HepG2 (cell line): ENCODE measurements at regions not wholly inside any gene's neighbourhood (a gene's known extent, or its start where the extent isn't known, plus 50 kb on each side); places are given as distances from the start of the nearest gene placed in this dataset.
A peak's percentile ranks its signal among the peaks of the same experiment; 100 is the strongest.

Source experiments
- ATAC-seq: fragments of 200-7000 bp; cut with Tn5 transposase; 3 replicates; pipeline ENCODE4 v1.9.1; 2020; ENCODE audit warnings: mild to moderate bottlenecking, moderate library complexity
- BruUV-seq: library from RNA; stranded (reverse); fragments of 400-500 nt; replicated peaks from 2 replicates; lab custom pipeline; 2021; lab: Mats Ljungman, UMichigan
- CTCF ChIA-PET: fragments of 300-600 bp; formaldehyde crosslinking; extraction: SDS; loops from one replicate; lab custom pipeline; 2021; ENCODE audit warnings: low total read pairs, inconsistent platforms, low intra/inter-chr PET ratio; lab: Yijun Ruan, JAX
- POLR2A ChIA-PET: fragments of 350-600 bp; sonication (Branson Sonifier 250); formaldehyde crosslinking; loops from one replicate; lab custom pipeline; 2020; ENCODE audit warnings: antibody characterized with exemption, inconsistent platforms; lab: Yijun Ruan, JAX
- DNase-seq: peaks from one replicate; pipeline ENCODE4 v3.0.0-alpha.2; 2015; ENCODE audit warnings: low spot score
- FAIRE-seq: peaks from 3 replicates; lab custom pipeline; 2011; peaks lifted over from hg19 to GRCh38; lab: Jason Lieb, UNC
- H2AFZ ChIP-seq: one replicate; pipeline ENCODE4 v1.6.1; 2011; ENCODE audit warnings: low read length, inconsistent platforms
- H3K27ac ChIP-seq: fragments of 300-600 bp; 3 replicates; pipeline ENCODE4 v1.8.0; 2011; ENCODE audit warnings: mixed run types, mild to moderate bottlenecking, mixed read lengths, low read length, inconsistent platforms; ENCODE audit not compliant: insufficient read depth; ENCODE audit errors: extremely low read length
- H3K27me3 ChIP-seq, 2 experiments: fragments of 200-600 bp in 1 of 2; 2 replicates in 1 of 2; 3 replicates in 1 of 2; pipeline versions ENCODE4 v1.6.0 to v1.8.0; 2011; ENCODE audit warnings: low read length in 2 of 2, mild to moderate bottlenecking in 2 of 2, moderate library complexity in 2 of 2, inconsistent platforms in 1 of 2; ENCODE audit not compliant: insufficient read depth in 2 of 2, control insufficient read depth in 1 of 2
- H3K36me3 ChIP-seq, 2 experiments: fragments of 200-600 bp in 1 of 2; replicated peaks in 1 of 2; 2 replicates in 1 of 2; 3 replicates in 1 of 2; pipeline versions ENCODE4 v1.5.1 to v1.8.0; 2011; ENCODE audit warnings: low read length in 2 of 2, inconsistent platforms in 1 of 2; ENCODE audit not compliant: insufficient read depth in 2 of 2, control insufficient read depth in 1 of 2
- H3K4me1 ChIP-seq: 2 replicates; pipeline ENCODE4 v1.5.1; 2012; ENCODE audit warnings: low read length, inconsistent platforms; ENCODE audit not compliant: insufficient read depth
- H3K4me2 ChIP-seq: 2 replicates; pipeline ENCODE4 v1.6.0; 2011; ENCODE audit warnings: low read depth, low read length, inconsistent platforms
- H3K4me3 ChIP-seq, 3 experiments: fragments of 200-600 bp in 1 of 3; sonication (generic), shearing (Covaris generic) in 1 of 3; replicated peaks in 1 of 3; 2 replicates each; pipeline ENCODE4 v1.5.1; 2011 to 2016; ENCODE audit warnings: low read length in 3 of 3, inconsistent platforms in 2 of 3, low read depth in 2 of 3, mild to moderate bottlenecking in 2 of 3, control low read depth in 1 of 3, mixed read lengths in 1 of 3; ENCODE audit not compliant: insufficient read depth in 1 of 3
- H3K79me2 ChIP-seq: one replicate; pipeline ENCODE4 v1.6.1; 2011; ENCODE audit warnings: low read length, inconsistent platforms; ENCODE audit not compliant: insufficient read depth
- H3K9ac ChIP-seq: 2 replicates; pipeline ENCODE4 v1.6.0; 2011; ENCODE audit warnings: mild to moderate bottlenecking, low read depth, low read length, inconsistent platforms; ENCODE audit not compliant: insufficient read depth
- H3K9me3 ChIP-seq: 2 replicates; pipeline ENCODE4 v1.5.1; 2012; ENCODE audit warnings: mild to moderate bottlenecking, low read length
- H4K20me1 ChIP-seq: 2 replicates; pipeline ENCODE4 v1.6.0; 2011; ENCODE audit warnings: inconsistent platforms, mild to moderate bottlenecking, low read length, moderate library complexity; ENCODE audit not compliant: insufficient read depth
- EP300 ChIP-seq, 3 experiments: sonication (generic) in 1 of 3; formaldehyde crosslinking in 1 of 3; IDR thresholded peaks; 2 replicates each; pipeline versions ENCODE4 v1.5.1 to v1.6.1; 2011 to 2020; ENCODE audit warnings: low read depth in 2 of 3, low read length in 2 of 3, borderline replicate concordance in 1 of 3, improper control_type of control experiment in 1 of 3, mild to moderate bottlenecking in 1 of 3, missing genetic modification reagents in 1 of 3, moderate library complexity in 1 of 3
- FOXP4 ChIP-seq: sonication (generic); formaldehyde crosslinking; IDR thresholded peaks from 2 replicates; pipeline ENCODE4 v1.4.0; 2020; ENCODE audit warnings: missing genetic modification reagents
- HNRNPUL1 ChIP-seq: fragments of 200-400 bp; formaldehyde crosslinking; IDR thresholded peaks from 2 replicates; pipeline ENCODE4 v1.6.1; 2017; ENCODE audit warnings: low read depth, mild to moderate bottlenecking, low read length, moderate library complexity
- KLF15 ChIP-seq: sonication (generic); formaldehyde crosslinking; IDR thresholded peaks from 2 replicates; pipeline ENCODE4 v1.8.1; 2023; ENCODE audit warnings: borderline replicate concordance, mild to moderate bottlenecking, inconsistent platforms, missing genetic modification reagents, mixed read lengths
- MED13 ChIP-seq: sonication (generic); formaldehyde crosslinking; IDR thresholded peaks from 2 replicates; pipeline ENCODE4 v1.5.0; 2020; ENCODE audit warnings: missing genetic modification reagents
- MEIS2 ChIP-seq: sonication (generic); formaldehyde crosslinking; IDR thresholded peaks from 2 replicates; pipeline ENCODE4 v1.9.0; 2021; ENCODE audit warnings: mild to moderate bottlenecking, missing genetic modification reagents
- NR1H2 ChIP-seq: sonication (generic); formaldehyde crosslinking; IDR thresholded peaks from 2 replicates; pipeline ENCODE4 v1.8.1; 2022; ENCODE audit warnings: low read depth, missing genetic modification reagents, borderline replicate concordance
- RAD21 ChIP-seq: fragments of 450-650 bp; formaldehyde crosslinking; IDR thresholded peaks from 2 replicates; pipeline ENCODE4 v1.5.0; 2020; ENCODE audit warnings: mild to moderate bottlenecking
- STAG1 ChIP-seq: sonication (generic); formaldehyde crosslinking; IDR thresholded peaks from 2 replicates; pipeline ENCODE4 v1.4.0; 2020; ENCODE audit warnings: missing genetic modification reagents
- THAP11 ChIP-seq: IDR thresholded peaks from 2 replicates; pipeline ENCODE4 v1.6.1; 2016; ENCODE audit warnings: missing biosample characterization, missing genetic modification reagents
- ZFP82 ChIP-seq: sonication (generic); formaldehyde crosslinking; IDR thresholded peaks from 2 replicates; pipeline ENCODE4 v1.5.1; 2020; ENCODE audit warnings: mild to moderate bottlenecking, missing genetic modification reagents, borderline replicate concordance
- ZNF205 ChIP-seq: IDR thresholded peaks from 2 replicates; pipeline ENCODE4 v1.6.1; 2018; ENCODE audit warnings: missing biosample characterization, missing genetic modification reagents
- ZNF256 ChIP-seq: sonication (generic); formaldehyde crosslinking; conservative IDR thresholded peaks from 2 replicates; pipeline ENCODE4 v1.4.0; 2020; ENCODE audit warnings: missing genetic modification reagents
- ZNF367 ChIP-seq: sonication (generic); formaldehyde crosslinking; IDR thresholded peaks from 2 replicates; pipeline ENCODE4 v1.4.0; 2020; ENCODE audit warnings: missing genetic modification reagents, borderline replicate concordance
- ZNF468 ChIP-seq: sonication (generic); formaldehyde crosslinking; IDR thresholded peaks from 2 replicates; pipeline ENCODE4 v1.8.0; 2022; ENCODE audit warnings: mild to moderate bottlenecking, moderate library complexity, missing genetic modification reagents
- ZNF496 ChIP-seq: sonication (generic); formaldehyde crosslinking; IDR thresholded peaks from 2 replicates; pipeline ENCODE4 v1.8.1; 2023; ENCODE audit warnings: mild to moderate bottlenecking, moderate library complexity, missing genetic modification reagents; ENCODE audit not compliant: insufficient replicate concordance
- ZNF660 ChIP-seq: sonication (generic); formaldehyde crosslinking; IDR thresholded peaks from 2 replicates; pipeline ENCODE4 v1.5.1; 2020; ENCODE audit warnings: mild to moderate bottlenecking, low read depth, missing genetic modification reagents, borderline replicate concordance
- ZNF772 ChIP-seq: sonication (generic); formaldehyde crosslinking; IDR thresholded peaks from 2 replicates; pipeline ENCODE4 v1.5.0; 2020; ENCODE audit warnings: mild to moderate bottlenecking, missing genetic modification reagents
- ZSCAN30 ChIP-seq: sonication (generic); formaldehyde crosslinking; IDR thresholded peaks from 2 replicates; pipeline ENCODE4 v1.5.0; 2020; ENCODE audit warnings: mild to moderate bottlenecking, missing genetic modification reagents
- WGBS: methylation state at CpG from one replicate; pipeline ENCODE4 v1.1.6; 2017; ENCODE audit warnings: low lambda C conversion rate; 5-methylcytosine and 5-hydroxymethylcytosine counted together
- in situ Hi-C: cut with HindIII; loops from 2 replicates; pipeline ENCODE4 v1.10.0; 2017; ENCODE audit warnings: low pct_unique_long_range_greater_than_20kb; ENCODE audit not compliant: extremely low pct_ligation_motif_present
- intact Hi-C: fragments of 100-400 bp; cut with micrococcal nuclease; formaldehyde crosslinking; loops from one replicate; pipeline ENCODE4 v1.10.0; 2022; ENCODE audit not compliant: unreplicated experiment
- TF ChIP-seq, protein P1 (sequence below): sonication (generic); formaldehyde crosslinking; IDR thresholded peaks from 2 replicates; pipeline ENCODE4 v1.4.0; 2020; ENCODE audit warnings: missing genetic modification reagents, borderline replicate concordance

DNA sequence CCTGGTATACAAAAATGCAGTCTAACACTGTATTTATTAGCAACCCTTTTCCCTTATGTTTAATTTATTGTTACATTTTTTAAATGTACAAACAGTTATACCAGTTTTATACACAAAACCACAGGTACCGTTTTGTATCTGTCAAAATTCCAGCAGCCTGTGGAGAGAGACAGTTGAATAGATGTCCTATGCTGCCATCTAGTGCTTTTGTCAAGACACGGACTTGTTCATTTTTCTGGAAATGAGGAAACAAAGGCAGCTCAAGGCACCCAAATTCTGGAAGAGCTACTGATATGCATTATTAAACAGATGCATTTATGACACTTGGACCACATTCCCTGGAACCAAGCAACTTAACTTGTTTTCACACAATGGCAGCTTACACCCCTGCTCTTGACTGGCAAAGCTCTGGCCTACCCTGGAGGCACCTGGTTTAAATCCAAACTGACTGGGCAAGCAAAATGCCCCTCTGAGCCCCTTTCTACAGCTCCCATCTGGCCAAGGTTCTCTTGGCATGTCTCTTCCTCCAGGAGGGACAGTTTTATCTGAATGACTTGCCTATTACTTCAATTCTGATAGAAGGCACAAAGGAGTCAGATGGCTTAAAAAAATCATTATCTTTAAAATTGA, 286.9 kb upstream of the PRKD1 start (continued):
- TF ChIP-seq FOXP4 (0 out of 2 replicates have a peak, but pooled peaks have one; percentile 6), RAD21 (peak; percentile 79), THAP11 (CRISPR knock-in tag) (no peak), ZSCAN30 (CRISPR knock-in tag) (peak; percentile 44; the same call in 1 of the 2 replicates), STAG1 (CRISPR knock-in tag) (peak; percentile 95), MEIS2 (CRISPR knock-in tag) (0 out of 2 replicates have a peak, but pooled peaks have one; percentile 25)
- TF ChIP-seq, all 625 proteins: peak for 9

GRCh38 chr14:30218907-30219306, 291.3 kb upstream of the PRKD1 start:
- H2AFZ ChIP-seq = no peak overlapping the region
- ChIA-PET CTCF (no interaction called here), POLR2A (no interaction called here)
- no peaks in the 10 kb centered on the region for H4K20me1 ChIP-seq
- no peaks in the 10 kb centered on the region for H3K36me3 ChIP-seq
- H3K9ac ChIP-seq = no peak overlapping the region
- in situ Hi-C loops = loop anchor here (5.0 to 10.0 kb wide), 2 partner anchors 1204 to 1462 kb away; no protein-coding TSS in a partner anchor
- no peak for DNase-seq
- H3K4me1 ChIP-seq = no peaks in the 10 kb centered on the region
- intact Hi-C loops = no loop called here
- H3K27me3 ChIP-seq = no peaks in the 10 kb centered on the region
- no peak overlapping the region for H3K4me3 ChIP-seq
- no peaks in the 10 kb centered on the region for H3K79me2 ChIP-seq
- no peak for FAIRE-seq
- no TSS peak for BruUV-seq
- no peak overlapping the region for H3K4me2 ChIP-seq
- 49% methylated on average over 5 of the region's 5 CpGs for WGBS
- no peak for ATAC-seq
- no peak overlapping the region for H3K27ac ChIP-seq
- H3K9me3 ChIP-seq = no peaks in the 10 kb centered on the region
- TF ChIP-seq ZNF468 (CRISPR knock-in tag) = no peak
- TF ChIP-seq ZNF660 (CRISPR knock-in tag) = no peak
- TF ChIP-seq ZNF772 (CRISPR knock-in tag) = no peak
- no peak for TF ChIP-seq ZNF205 (CRISPR knock-in tag)
- no peak for TF ChIP-seq ZFP82 (CRISPR knock-in tag)
- TF ChIP-seq MED13 = no peak
- no peak for TF ChIP-seq ZNF367 (CRISPR knock-in tag)
- no peak for TF ChIP-seq HNRNPUL1
- no peak for TF ChIP-seq ZNF496 (CRISPR knock-in tag)
- no peak for TF ChIP-seq ZNF256
- no peak for TF ChIP-seq KLF15 (CRISPR knock-in tag)
- no peak for TF ChIP-seq EP300 (IDR thresholded peaks at IDR 0.05; ENCODE audit: low read depth in 2 of 2, low read length in 2 of 2)
- TF ChIP-seq EP300 (CRISPR knock-in tag; IDR thresholded peaks at IDR 0.05; ENCODE audit: borderline replicate concordance) = no peak
- TF ChIP-seq NR1H2 (CRISPR knock-in tag) = no peak
- TF ChIP-seq, protein P1, sequence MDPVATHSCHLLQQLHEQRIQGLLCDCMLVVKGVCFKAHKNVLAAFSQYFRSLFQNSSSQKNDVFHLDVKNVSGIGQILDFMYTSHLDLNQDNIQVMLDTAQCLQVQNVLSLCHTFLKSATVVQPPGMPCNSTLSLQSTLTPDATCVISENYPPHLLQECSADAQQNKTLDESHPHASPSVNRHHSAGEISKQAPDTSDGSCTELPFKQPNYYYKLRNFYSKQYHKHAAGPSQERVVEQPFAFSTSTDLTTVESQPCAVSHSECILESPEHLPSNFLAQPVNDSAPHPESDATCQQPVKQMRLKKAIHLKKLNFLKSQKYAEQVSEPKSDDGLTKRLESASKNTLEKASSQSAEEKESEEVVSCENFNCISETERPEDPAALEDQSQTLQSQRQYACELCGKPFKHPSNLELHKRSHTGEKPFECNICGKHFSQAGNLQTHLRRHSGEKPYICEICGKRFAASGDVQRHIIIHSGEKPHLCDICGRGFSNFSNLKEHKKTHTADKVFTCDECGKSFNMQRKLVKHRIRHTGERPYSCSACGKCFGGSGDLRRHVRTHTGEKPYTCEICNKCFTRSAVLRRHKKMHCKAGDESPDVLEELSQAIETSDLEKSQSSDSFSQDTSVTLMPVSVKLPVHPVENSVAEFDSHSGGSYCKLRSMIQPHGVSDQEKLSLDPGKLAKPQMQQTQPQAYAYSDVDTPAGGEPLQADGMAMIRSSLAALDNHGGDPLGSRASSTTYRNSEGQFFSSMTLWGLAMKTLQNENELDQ (CRISPR knock-in tag) = no peak
